ENCODE measurements at regions not wholly inside any gene's neighbourhood (a gene's known extent, or its start where the extent isn't known, plus 50 kb on each side); places are given as distances from the start of the nearest gene placed in this dataset.

- TF ChIP-seq, protein P1, sequence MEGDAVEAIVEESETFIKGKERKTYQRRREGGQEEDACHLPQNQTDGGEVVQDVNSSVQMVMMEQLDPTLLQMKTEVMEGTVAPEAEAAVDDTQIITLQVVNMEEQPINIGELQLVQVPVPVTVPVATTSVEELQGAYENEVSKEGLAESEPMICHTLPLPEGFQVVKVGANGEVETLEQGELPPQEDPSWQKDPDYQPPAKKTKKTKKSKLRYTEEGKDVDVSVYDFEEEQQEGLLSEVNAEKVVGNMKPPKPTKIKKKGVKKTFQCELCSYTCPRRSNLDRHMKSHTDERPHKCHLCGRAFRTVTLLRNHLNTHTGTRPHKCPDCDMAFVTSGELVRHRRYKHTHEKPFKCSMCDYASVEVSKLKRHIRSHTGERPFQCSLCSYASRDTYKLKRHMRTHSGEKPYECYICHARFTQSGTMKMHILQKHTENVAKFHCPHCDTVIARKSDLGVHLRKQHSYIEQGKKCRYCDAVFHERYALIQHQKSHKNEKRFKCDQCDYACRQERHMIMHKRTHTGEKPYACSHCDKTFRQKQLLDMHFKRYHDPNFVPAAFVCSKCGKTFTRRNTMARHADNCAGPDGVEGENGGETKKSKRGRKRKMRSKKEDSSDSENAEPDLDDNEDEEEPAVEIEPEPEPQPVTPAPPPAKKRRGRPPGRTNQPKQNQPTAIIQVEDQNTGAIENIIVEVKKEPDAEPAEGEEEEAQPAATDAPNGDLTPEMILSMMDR (IDR thresholded peaks at IDR 0.05; ENCODE audit: insufficient read depth, low read depth, low read length): no peak
- TF ChIP-seq EZH2 (IDR thresholded peaks at IDR 0.05; ENCODE audit: insufficient read depth, low read length): no peak
Measured at GRCh38 chr2:120823551-120823950, 87.9 kb downstream of the GLI2 start.
